ENCODE measurements at regions not wholly inside any gene's neighbourhood (a gene's known extent, or its start where the extent isn't known, plus 50 kb on each side); places are given as distances from the start of the nearest gene placed in this dataset.

DNA sequence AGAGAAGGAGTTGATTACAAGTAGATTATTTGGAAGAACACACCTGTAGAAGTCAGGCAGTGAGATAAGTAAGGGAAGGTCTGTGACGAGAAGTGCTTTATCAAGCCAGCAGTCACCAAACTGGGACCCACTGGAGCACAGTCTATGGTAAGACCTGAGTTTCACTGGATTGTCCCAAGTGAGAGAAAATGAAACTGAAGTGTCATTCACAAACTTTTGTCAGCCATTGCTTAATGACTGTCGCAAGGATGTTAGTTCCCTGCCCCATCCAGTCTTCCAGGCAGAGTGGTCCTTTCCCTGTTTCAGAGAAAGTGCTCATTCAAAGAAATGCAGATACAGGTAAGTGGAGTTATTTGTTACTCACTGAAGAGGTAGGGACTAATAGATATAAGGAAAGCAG is 728.0 kb upstream of the TENM4 start:
- Histone ChIP-seq H3K9me2 (ENCODE audit: low read depth, low read length) (no peaks in the 10 kb centered on the region), H3K27me3 (ENCODE audit: insufficient read depth, low read length) (no peaks in the 10 kb centered on the region), H4K20me1 (ENCODE audit: insufficient read depth, low read length) (no peaks in the 10 kb centered on the region), H3K4me1 (ENCODE audit: insufficient read depth, low read length, severe bottlenecking) (no peaks in the 10 kb centered on the region), H3K4me3 (ENCODE audit: low read depth, low read length, poor library complexity, severe bottlenecking) (no peak overlapping the region), H3K36me3 (ENCODE audit: insufficient read depth, low read length) (no peaks in the 10 kb centered on the region), H3K9me3 (ENCODE audit: low read length) (no peaks in the 10 kb centered on the region), H3F3A (ENCODE audit: insufficient read depth, low read length) (no peaks in the 10 kb centered on the region), H3K9ac (ENCODE audit: low read length) (no peak overlapping the region), H3K27ac (ENCODE audit: low read depth, low read length, poor library complexity, severe bottlenecking) (no peak overlapping the region), H2AFZ (ENCODE audit: low read length) (no peak overlapping the region), H3K4me2 (ENCODE audit: low read length) (no peak overlapping the region), H3K79me2 (ENCODE audit: insufficient read depth, low read length) (no peaks in the 10 kb centered on the region)
- no peak for TF ChIP-seq EZH2 (IDR thresholded peaks at IDR 0.05; ENCODE audit: borderline replicate concordance, low read length)
- TF ChIP-seq, protein P1, sequence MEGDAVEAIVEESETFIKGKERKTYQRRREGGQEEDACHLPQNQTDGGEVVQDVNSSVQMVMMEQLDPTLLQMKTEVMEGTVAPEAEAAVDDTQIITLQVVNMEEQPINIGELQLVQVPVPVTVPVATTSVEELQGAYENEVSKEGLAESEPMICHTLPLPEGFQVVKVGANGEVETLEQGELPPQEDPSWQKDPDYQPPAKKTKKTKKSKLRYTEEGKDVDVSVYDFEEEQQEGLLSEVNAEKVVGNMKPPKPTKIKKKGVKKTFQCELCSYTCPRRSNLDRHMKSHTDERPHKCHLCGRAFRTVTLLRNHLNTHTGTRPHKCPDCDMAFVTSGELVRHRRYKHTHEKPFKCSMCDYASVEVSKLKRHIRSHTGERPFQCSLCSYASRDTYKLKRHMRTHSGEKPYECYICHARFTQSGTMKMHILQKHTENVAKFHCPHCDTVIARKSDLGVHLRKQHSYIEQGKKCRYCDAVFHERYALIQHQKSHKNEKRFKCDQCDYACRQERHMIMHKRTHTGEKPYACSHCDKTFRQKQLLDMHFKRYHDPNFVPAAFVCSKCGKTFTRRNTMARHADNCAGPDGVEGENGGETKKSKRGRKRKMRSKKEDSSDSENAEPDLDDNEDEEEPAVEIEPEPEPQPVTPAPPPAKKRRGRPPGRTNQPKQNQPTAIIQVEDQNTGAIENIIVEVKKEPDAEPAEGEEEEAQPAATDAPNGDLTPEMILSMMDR (IDR thresholded peaks at IDR 0.05; ENCODE audit: low read length), result no peak

DNA sequence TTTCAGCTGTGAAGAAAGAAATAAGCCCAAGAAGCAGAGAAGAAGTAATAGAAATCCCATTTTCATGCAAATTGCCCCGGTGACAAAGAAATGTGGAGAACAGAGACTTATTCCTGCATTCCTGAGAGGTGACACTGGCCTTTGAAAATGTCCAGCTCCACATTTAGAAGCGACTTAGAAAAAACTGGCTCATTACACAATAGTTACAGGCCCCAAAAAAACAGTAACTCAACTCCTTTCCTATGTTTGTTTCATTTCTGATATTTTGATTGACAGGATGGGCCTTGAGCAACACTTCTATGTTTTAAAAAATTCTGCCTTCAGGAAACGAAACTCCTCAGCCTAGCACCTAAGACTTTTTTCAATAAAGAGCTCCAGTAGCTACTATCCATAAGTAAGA is 726.9 kb upstream of the TENM4 start:
- Histone ChIP-seq H3K4me1 (ENCODE audit: insufficient read depth, low read length, severe bottlenecking) (no peaks in the 10 kb centered on the region), H3K36me3 (ENCODE audit: insufficient read depth, low read length) (no peaks in the 10 kb centered on the region), H3K4me3 (ENCODE audit: low read depth, low read length, poor library complexity, severe bottlenecking) (no peak overlapping the region), H3K79me2 (ENCODE audit: insufficient read depth, low read length) (no peaks in the 10 kb centered on the region), H3K9ac (ENCODE audit: low read length) (no peak overlapping the region), H3K4me2 (ENCODE audit: low read length) (no peak overlapping the region), H3K9me3 (ENCODE audit: low read length) (no peaks in the 10 kb centered on the region), H3F3A (ENCODE audit: insufficient read depth, low read length) (no peaks in the 10 kb centered on the region), H3K27me3 (ENCODE audit: insufficient read depth, low read length) (no peaks in the 10 kb centered on the region), H2AFZ (ENCODE audit: low read length) (no peak overlapping the region), H3K27ac (ENCODE audit: low read depth, low read length, poor library complexity, severe bottlenecking) (no peak overlapping the region), H3K9me2 (ENCODE audit: low read depth, low read length) (no peaks in the 10 kb centered on the region), H4K20me1 (ENCODE audit: insufficient read depth, low read length) (no peaks in the 10 kb centered on the region)
- TF ChIP-seq, protein P1 (IDR thresholded peaks at IDR 0.05; ENCODE audit: low read length), result no peak
- TF ChIP-seq EZH2 (IDR thresholded peaks at IDR 0.05; ENCODE audit: borderline replicate concordance, low read length), result no peak

DNA sequence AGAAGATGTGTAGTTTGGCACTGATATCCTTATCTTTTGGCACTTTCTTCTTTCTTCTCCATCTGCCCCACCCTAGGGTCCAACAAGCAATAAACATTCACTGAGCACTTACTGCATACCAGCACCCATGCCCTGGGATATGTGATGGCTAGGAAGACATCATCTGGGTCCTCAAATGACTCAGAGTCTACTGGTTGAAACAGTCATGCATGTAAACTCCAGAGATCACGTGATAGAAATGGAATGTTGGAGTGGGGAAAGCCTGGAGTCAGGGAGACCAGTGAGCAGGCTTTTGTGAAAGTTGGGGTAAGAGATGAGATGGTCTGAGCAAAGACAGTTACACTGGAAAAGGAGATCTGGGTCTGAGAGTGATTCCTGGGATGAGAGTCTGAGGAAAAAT is 724.9 kb upstream of the TENM4 start:
- no peaks in the 10 kb centered on the region for H3K9me3 ChIP-seq (ENCODE audit: low read length)

More for the DNA sequence above, 724.9 kb upstream of the TENM4 start:
- no peaks in the 10 kb centered on the region for H3K9me2 ChIP-seq (ENCODE audit: low read depth, low read length)
- no peaks in the 10 kb centered on the region for H3F3A ChIP-seq (ENCODE audit: insufficient read depth, low read length)
- no peaks in the 10 kb centered on the region for H3K4me1 ChIP-seq (ENCODE audit: insufficient read depth, low read length, severe bottlenecking)
- no peak overlapping the region for H3K4me2 ChIP-seq (ENCODE audit: low read length)
- H3K27me3 ChIP-seq (ENCODE audit: insufficient read depth, low read length), result no peaks in the 10 kb centered on the region
- no peak overlapping the region for H2AFZ ChIP-seq (ENCODE audit: low read length)
- no peak overlapping the region for H3K9ac ChIP-seq (ENCODE audit: low read length)
- no peaks in the 10 kb centered on the region for H4K20me1 ChIP-seq (ENCODE audit: insufficient read depth, low read length)
- no peak overlapping the region for H3K27ac ChIP-seq (ENCODE audit: low read depth, low read length, poor library complexity, severe bottlenecking)
- H3K4me3 ChIP-seq (ENCODE audit: low read depth, low read length, poor library complexity, severe bottlenecking), result no peak overlapping the region
- no peaks in the 10 kb centered on the region for H3K36me3 ChIP-seq (ENCODE audit: insufficient read depth, low read length)
- no peaks in the 10 kb centered on the region for H3K79me2 ChIP-seq (ENCODE audit: insufficient read depth, low read length)
- TF ChIP-seq EZH2 (IDR thresholded peaks at IDR 0.05; ENCODE audit: borderline replicate concordance, low read length), result no peak
- TF ChIP-seq, protein P1 (IDR thresholded peaks at IDR 0.05; ENCODE audit: low read length), result no peak

Data from OCI-LY1 (cell line).